Mesothelial cell of epicardium (in vitro differentiated cells): ENCODE measurements at regions not wholly inside any gene's neighbourhood (a gene's known extent, or its start where the extent isn't known, plus 50 kb on each side); places are given as distances from the start of the nearest gene placed in this dataset.

Experiments used
- DNase-seq, 2 experiments: peaks; one replicate each; pipeline ENCODE4 v3.0.0; 2021; ENCODE audit warnings: low spot score in 2 of 2; ENCODE audit not compliant: unreplicated experiment in 2 of 2
- H3K27ac Mint-ChIP-seq: 2 replicates; pipeline ENCODE4 v1.8.0; 2021; ENCODE audit warnings: mixed read lengths
- H3K27me3 Mint-ChIP-seq: 2 replicates; pipeline ENCODE4 v1.8.0; 2021; ENCODE audit warnings: low read depth, mixed read lengths
- H3K36me3 Mint-ChIP-seq: 2 replicates; pipeline ENCODE4 v1.8.0; 2021; ENCODE audit warnings: mixed read lengths
- H3K4me1 Mint-ChIP-seq: 2 replicates; pipeline ENCODE4 v1.8.0; 2021; ENCODE audit warnings: mixed read lengths
- H3K4me3 Mint-ChIP-seq: 2 replicates; pipeline ENCODE4 v1.8.0; 2021; ENCODE audit warnings: mild to moderate bottlenecking, moderate library complexity, mixed read lengths
- H3K9me3 Mint-ChIP-seq: 2 replicates; pipeline ENCODE4 v1.8.0; 2021; ENCODE audit warnings: mixed read lengths
- TF ChIP-seq, protein P1 (sequence below): fragments of 200-600 bp; sonication (generic); IDR thresholded peaks from one replicate; pipeline ENCODE4 v1.5.0; 2021; ENCODE audit warnings: antibody characterized with exemption; ENCODE audit not compliant: unreplicated experiment

GRCh38 chr4:157768419-157768818 lies 404.4 kb downstream of the GASK1B start:
- TF ChIP-seq, protein P1, sequence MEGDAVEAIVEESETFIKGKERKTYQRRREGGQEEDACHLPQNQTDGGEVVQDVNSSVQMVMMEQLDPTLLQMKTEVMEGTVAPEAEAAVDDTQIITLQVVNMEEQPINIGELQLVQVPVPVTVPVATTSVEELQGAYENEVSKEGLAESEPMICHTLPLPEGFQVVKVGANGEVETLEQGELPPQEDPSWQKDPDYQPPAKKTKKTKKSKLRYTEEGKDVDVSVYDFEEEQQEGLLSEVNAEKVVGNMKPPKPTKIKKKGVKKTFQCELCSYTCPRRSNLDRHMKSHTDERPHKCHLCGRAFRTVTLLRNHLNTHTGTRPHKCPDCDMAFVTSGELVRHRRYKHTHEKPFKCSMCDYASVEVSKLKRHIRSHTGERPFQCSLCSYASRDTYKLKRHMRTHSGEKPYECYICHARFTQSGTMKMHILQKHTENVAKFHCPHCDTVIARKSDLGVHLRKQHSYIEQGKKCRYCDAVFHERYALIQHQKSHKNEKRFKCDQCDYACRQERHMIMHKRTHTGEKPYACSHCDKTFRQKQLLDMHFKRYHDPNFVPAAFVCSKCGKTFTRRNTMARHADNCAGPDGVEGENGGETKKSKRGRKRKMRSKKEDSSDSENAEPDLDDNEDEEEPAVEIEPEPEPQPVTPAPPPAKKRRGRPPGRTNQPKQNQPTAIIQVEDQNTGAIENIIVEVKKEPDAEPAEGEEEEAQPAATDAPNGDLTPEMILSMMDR = no peak
- Mint-ChIP-seq H3K27me3 (no peaks in the 10 kb centered on the region), H3K36me3 (no peaks in the 10 kb centered on the region), H3K9me3 (no peaks in the 10 kb centered on the region), H3K4me3 (no peak overlapping the region), H3K27ac (no peak overlapping the region), H3K4me1 (peaks cover under 1% of the 10 kb centered on the region)
- DNase-seq = no peak

- Mint-ChIP-seq H3K4me1 (peaks cover 9% of the 10 kb centered on the region), H3K27ac (no peak overlapping the region), H3K4me3 (no peak overlapping the region), H3K36me3 (no peaks in the 10 kb centered on the region), H3K27me3 (peaks cover 7% of the 10 kb centered on the region), H3K9me3 (peaks cover 6% of the 10 kb centered on the region)
- no peak for DNase-seq
- TF ChIP-seq, protein P1 = no peak
Measured at GRCh38 chr4:157763490-157763889, 409.3 kb downstream of the GASK1B start.

DNA sequence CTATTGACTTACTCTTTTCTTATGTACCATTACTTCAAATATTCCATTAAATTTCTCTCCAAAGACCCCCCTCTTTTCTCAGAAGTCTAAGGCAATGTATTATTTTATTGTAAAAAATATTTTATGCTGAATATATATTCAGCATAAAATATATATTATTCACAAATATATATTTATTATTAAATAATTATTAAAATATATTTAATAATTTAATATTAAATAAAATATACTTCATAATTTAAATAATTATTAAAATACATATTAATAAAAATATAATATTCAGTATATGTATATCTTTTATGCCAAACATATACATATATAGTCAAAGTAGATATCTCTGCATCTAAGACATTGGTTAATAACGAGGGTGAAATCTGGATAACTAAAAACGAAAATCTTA lies 418.4 kb downstream of the GASK1B start:
- TF ChIP-seq, protein P1 = no peak
- Mint-ChIP-seq H3K27me3 (peaks cover 4% of the 10 kb centered on the region), H3K4me3 (no peak overlapping the region), H3K36me3 (no peaks in the 10 kb centered on the region), H3K27ac (no peak overlapping the region), H3K9me3 (peaks cover 25% of the 10 kb centered on the region), H3K4me1 (no peaks in the 10 kb centered on the region)
- DNase-seq = no peak

DNA sequence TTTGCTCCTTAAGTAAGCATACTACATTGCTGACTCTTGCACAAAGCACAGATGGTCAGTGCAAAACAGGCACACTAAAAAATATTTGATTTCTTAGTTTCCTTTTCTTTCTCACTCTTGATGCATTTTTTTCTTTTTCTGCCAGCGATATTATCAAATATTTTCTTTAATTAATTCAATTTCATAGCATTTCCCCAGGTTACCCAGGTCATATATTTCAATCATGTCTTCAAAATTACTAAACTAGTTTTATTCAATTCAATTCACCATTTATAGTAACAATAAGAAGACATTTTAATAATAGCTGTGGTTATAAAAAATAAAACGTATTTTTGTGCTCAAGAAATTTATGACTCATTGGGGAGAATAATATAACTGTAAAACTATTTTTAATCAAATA lies 421.2 kb downstream of the GASK1B start:
- TF ChIP-seq, protein P1 = no peak
- Mint-ChIP-seq H3K27me3 (no peaks in the 10 kb centered on the region), H3K4me1 (no peaks in the 10 kb centered on the region), H3K36me3 (no peaks in the 10 kb centered on the region), H3K27ac (no peak overlapping the region), H3K9me3 (peaks cover 17% of the 10 kb centered on the region), H3K4me3 (no peak overlapping the region)
- no peak for DNase-seq

DNA sequence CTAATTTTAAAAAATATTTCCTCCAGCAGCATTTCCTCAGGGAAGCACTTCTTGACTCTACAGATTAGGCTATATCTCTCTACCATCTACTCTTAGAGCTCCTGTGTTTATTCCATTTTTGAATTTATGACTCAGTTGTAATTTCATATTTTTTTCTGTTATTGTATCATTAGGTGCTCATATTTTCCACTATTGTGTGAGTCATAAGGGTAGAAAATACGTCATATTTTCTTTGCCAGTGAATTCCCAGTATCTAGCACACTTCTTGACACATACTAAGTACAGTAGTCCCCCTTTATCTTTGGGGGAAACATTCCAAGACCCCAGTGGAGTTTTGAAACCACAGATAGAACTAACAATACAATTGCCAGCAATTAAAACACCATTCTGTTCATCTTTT lies 431.2 kb downstream of the GASK1B start:
- Mint-ChIP-seq H3K27me3 (no peaks in the 10 kb centered on the region), H3K36me3 (no peaks in the 10 kb centered on the region), H3K27ac (no peak overlapping the region), H3K4me1 (no peaks in the 10 kb centered on the region), H3K9me3 (peaks cover 7% of the 10 kb centered on the region), H3K4me3 (no peak overlapping the region)
- DNase-seq = no peak
- TF ChIP-seq, protein P1 = no peak

GRCh38 chr4:157739242-157739641 lies 433.6 kb downstream of the GASK1B start:
- Mint-ChIP-seq H3K9me3 (no peaks in the 10 kb centered on the region), H3K4me1 (no peaks in the 10 kb centered on the region), H3K4me3 (no peak overlapping the region), H3K27me3 (no peaks in the 10 kb centered on the region), H3K36me3 (no peaks in the 10 kb centered on the region), H3K27ac (no peak overlapping the region)
- no peak for DNase-seq
- TF ChIP-seq, protein P1 = no peak
